Erythroblast (primary cell): ENCODE measurements at regions not wholly inside any gene's neighbourhood (a gene's known extent, or its start where the extent isn't known, plus 50 kb on each side); places are given as distances from the start of the nearest gene placed in this dataset.

Source experiments
- GATA1 ChIP-seq: IDR thresholded peaks from 2 replicates; pipeline ENCODE4 v1.6.1; 2011; ENCODE audit warnings: low read depth, mild to moderate bottlenecking, control low read depth, low read length, moderate library complexity
- POLR2A ChIP-seq: IDR thresholded peaks from 2 replicates; pipeline ENCODE4 v1.6.1; 2011; ENCODE audit warnings: mild to moderate bottlenecking, low read length

- no peak for TF ChIP-seq POLR2A
- TF ChIP-seq GATA1: no peak
These were observed 252.0 kb upstream of the ASIC2 start for GRCh38 chr17:33545124-33545523.
